NCI-H524 treated with DMSO at 0.1 percent for 48 hours (cell line): ENCODE measurements at regions not wholly inside any gene's neighbourhood (a gene's known extent, or its start where the extent isn't known, plus 50 kb on each side); places are given as distances from the start of the nearest gene placed in this dataset.

ENCODE experiments used
- DNase-seq: peaks from one replicate; lab custom pipeline; 2025; lab: John Stamatoyannopoulos, UW

DNA sequence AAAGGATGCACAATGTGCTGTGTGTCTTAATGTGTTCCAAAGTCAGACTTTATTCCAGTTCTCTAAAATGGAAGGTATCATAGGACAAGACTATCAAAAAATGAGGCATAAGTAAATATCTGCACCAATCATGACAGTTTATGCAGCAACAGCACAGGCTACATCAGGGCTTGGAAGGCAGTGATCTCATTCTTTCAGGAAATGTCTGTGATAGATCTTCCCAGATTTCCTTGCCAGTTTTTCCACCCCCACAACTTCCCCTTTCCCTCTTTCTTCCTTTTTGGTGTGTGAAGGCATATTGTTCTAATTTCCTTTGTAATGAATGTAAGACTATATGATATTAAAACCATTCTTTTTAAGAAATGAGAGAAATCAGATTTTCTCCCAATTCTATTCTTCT is 326.7 kb downstream of the ATP23 start:
- DNase-seq, result no peak

GRCh38 chr12:58269476-58269875 is 328.1 kb downstream of the ATP23 start:
- DNase-seq, result no peak

DNA sequence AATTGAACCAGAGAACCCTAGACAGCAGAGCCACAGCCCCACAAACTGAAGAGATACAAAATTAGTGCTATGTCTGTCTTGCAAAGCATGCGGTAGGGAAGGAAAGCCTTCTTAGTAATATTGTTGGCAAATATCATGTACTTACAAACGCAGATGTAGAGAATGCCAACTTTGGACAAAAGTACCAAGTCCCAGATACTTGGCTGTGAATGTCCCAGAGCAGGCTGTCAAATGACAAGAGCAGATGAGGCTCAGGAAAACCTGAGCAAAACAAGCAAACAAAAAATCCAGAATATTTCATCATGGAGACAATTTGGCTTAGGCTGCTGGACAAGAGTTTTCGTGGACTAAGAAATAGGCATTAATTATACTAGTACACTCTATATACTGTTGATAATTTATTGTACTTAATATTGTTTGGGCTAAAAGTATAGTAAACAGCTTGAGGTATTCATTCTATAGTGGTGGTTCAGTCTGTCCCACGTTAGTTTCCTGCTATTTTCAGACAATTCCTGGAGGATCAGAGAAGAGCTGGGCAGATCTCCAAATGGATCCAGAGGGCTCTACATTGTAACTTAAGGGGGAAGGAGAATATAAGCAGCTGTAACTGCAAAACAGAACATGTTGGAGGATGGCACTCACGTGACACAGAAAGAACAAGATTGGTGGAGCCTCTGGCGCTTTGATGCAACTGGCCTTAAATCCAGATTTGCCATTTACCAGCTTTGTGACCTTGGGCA is 329.8 kb downstream of the ATP23 start:
- DNase-seq, result no peak

DNA sequence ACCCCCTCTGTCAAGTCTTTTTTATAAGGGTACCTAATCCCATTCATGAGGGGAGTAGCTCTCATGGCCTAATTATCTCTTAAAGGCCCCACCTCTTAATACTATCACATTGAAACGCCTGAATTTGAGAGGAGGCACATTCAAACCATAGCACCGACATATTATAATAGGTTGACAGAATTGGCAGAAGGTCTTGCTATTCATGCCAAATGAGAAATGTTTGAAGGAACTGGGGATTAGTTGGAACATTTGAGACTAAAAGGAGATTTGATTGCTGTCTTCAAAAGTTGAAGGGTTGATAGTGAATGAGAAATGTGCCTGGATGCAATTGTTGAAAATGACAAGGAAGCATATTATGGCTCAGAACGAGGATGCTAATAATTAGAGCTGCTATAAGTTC is 331.1 kb downstream of the ATP23 start:
- no peak for DNase-seq

- DNase-seq, result no peak
These were observed 335.9 kb downstream of the ATP23 start for GRCh38 chr12:58277231-58277630.

DNA sequence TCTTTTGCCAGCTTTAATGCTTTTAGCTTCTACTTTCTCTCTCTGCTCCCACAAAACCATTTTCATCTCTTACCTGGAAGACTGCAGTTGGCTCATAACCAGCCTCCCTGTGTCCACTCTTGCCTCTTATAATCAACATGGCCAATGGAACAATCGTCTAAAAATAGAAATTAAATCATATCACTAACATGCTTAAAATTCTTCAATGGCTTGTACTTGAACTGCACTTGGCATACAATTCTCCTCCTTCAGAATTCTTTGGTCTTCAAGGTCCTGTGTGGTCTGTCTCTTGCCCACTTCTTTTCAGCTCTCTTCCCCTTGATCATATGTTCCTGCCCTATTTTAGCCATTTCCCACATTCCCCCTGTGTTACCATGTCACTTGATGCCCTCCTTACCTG is 342.2 kb downstream of the ATP23 start:
- no peak for DNase-seq

DNA sequence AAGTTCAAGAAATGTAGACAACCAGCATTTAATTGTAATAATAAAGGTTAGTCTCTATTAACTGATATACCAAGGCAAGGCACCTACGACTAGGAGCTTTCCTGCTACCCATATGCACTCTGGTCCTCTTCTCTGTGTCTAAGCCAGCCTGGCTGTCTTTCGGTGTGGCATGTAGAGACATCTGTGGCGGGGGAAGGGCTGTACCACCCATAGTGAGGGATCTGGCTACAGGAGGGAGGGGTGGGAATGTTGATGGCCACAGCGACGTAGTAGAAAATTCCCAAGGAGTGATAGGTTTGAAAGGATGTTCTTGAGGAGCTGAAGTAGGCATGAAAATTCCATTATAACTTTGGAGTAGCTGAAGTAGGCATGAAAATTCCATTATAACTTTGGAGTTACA is 344.2 kb downstream of the ATP23 start:
- no peak for DNase-seq

GRCh38 chr12:58286353-58286752 is 345.0 kb downstream of the ATP23 start:
- DNase-seq, result no peak

GRCh38 chr12:58288190-58288589 is 346.8 kb downstream of the ATP23 start:
- no peak for DNase-seq

DNA sequence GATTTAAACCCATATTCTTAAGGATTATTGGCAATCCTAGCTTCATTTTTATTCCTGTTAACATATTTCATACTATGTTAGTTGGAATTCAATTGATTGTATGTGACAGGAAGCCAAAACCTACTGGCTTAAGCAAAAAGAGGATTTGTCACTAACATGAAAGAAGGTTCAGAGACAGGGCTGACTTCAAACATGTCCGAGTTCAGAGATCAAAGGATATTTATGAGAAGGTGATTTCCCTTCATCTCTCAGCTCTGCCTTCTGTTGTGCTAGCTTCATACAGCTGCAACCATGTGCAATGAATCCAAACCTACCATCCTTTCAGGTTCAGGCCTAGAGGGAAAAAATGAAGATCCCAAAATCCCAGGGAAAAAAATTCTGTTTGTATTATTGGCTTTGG is 349.7 kb downstream of the ATP23 start:
- DNase-seq, result no peak

DNA sequence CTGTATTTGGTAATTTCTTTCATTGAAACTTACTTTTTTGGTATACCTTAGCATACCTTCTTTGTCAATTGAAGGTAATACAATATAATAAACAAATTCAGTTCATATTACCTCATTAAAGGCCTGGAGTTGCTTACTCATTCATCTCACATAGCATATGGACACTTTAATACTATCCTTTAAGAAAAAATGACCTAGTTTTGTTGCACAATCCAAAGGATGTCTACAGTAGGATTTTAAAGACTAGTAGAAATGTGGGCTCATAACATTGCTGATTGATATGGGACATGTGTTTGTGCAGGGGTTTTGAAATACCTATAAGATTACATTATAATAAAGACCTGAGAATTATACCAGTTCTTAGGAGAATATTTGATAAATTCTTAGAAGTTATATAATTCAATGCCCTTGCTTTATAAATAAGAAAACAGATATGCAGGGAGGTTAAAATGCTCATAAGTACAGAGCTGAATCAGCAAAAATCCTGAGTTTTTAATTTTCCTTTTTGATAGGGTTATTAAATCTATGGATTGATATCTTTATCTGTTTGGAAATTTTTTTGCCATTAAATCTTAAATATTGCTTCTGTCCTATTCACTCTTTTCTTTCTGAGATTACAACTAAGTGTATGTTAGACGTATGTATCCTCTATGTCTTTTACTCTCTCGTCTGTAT is 352.1 kb downstream of the ATP23 start:
- no peak for DNase-seq

DNA sequence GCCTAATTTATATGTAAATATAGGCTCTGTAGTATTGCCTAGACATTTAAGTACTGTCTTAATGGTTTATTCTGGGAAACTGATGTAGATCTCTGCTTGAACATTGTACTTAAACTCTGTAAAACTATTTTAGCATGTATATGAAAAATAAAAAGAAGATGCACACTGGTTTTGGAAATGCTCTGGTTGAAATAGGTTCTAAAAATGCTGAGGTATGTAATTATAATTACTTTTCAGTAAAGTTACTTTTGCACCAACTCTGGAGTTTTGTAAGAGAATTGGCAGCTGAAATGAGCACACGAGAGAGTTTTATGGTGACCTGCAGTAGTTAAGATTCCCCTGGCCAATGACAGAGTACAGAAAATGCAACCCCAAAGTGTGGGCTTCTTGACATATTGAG is 353.9 kb downstream of the ATP23 start:
- no peak for DNase-seq

GRCh38 chr12:58296863-58297262 is 355.5 kb downstream of the ATP23 start:
- DNase-seq, result no peak

DNA sequence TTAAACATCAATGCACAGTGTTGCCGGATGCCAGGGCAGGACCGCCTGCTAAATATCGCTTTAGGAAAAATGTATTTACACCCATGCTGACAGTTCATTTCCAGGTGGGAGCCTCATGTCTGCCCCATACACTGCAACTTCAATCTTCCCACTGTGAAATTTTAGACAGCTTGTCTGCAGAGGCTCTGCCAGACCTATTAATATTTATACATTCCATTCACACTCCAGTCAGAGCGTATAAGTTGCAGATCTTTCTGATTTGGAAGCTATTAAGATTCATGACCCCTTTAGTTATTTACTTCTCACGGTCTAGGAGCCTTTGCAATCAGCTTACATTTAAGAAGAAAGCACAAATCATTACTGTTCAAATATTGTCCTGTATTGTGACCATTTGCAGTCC is 357.4 kb downstream of the ATP23 start:
- DNase-seq, result no peak

- no peak for DNase-seq
These were observed 358.0 kb downstream of the ATP23 start for GRCh38 chr12:58299371-58299770.

DNA sequence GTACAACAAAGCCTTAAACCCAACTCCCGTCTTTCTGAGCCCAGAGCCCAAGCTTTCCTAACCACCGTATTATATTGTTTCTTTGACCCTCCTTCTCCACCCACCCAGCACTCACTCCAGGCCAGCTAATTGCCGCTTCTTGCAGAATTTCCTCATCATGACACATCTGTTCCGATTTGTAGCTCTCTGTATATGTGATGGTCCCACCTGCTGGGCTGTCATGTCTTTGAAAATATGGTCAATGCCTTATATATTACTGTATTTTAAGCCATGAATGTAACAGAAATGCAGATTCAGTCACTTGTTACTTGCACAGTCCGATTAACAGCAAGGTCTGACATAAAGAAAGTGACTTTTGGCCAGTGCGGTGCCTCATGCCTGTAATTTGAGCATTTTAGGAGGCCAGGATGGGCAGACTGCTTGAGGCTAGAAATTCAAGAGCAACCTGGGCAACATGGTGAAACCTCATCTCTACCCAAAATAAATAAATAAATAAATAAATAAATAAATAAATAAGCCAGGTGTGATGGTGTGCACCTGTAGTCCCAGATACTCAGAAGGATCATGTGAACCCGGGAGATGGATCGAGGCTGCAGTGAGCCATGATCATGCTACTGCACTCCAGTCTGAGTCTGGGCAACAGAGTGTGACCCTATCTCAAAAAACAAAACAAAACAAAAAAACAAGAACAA is 359.8 kb downstream of the ATP23 start:
- DNase-seq, result no peak

GRCh38 chr12:58301730-58302122 is 360.4 kb downstream of the ATP23 start:
- DNase-seq, result no peak

DNA sequence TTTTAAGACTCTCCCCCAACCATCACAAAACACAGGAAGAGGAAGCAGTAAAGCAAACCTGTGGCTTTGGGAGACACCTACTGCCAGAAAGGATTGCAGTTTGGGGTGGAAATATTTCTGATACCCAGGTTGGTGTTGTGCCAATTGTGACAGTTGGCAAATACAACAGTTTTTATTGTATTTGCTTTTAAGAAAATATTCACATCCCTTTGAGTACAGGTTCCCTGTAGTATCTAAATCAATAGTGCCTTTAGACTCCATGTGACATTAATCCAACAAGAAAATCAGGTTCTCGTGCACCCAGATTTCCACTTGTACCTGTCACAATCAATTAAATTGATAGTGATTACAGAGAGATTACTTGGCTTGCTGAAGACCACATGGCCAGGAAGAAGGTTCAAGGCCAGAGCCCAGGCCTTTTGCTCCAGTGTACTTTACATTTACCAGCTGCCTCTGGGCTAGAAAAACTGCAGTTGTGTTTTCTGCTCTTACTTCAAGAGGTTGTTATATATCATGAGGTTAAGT is 361.2 kb downstream of the ATP23 start:
- DNase-seq, result no peak

DNA sequence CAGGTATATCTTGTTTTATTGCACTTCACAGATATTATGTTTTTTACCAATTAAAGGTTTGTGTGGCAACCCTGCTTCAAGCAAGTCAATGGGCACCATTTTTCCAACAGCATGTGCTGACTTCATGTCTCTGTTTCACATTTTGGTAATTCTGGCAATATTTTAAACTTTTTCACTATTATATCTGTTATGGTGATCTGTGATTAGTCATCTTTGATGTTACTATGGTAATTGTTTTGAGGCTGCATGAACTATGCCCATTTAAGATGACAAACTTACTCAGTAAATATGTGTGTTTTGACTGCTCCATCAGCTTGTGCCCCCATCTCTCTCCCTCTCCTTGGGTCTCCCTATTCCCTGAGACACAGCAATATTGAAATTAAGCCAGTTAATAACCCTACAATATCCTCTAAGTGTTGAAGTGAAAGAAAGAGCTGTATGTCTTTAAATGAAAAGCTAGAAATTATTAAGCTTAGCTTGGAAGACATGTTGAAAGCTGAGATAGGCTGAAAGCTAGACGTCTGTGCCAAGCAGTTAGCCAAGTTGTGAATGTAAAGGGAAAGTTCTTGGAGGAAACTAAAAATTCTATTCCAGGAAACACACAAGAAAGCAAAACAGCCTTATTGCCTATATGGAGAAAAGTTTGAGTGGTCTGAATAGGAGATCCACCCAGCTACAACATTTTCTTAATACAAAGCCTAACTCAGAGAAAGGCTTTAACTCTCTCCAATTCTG is 365.1 kb downstream of the ATP23 start:
- DNase-seq, result no peak

- no peak for DNase-seq
These were observed 368.4 kb downstream of the ATP23 start for GRCh38 chr12:58309806-58310205.

DNA sequence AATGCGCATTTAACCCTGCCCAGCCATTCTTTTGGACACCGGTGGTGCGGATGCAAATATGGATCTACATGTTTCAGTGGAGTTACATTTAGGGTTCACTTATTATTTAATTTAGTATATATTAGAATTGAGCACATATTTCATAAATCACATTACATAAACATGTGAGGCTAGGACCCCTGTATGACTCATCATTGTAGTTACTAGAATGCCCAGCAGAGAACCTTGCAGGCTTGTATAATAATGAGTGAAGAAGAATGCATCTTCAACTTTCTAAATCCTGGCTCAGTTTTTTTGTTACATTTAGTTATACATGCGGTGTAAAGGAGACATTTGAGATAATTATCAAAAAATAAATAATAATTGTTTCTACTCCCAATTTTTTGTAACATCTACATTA is 369.0 kb downstream of the ATP23 start:
- no peak for DNase-seq
